GM18951 (cell line): ENCODE measurements at regions not wholly inside any gene's neighbourhood (a gene's known extent, or its start where the extent isn't known, plus 50 kb on each side); places are given as distances from the start of the nearest gene placed in this dataset.
"Not testable (repeated sequence)": the region's sequence is repeated elsewhere in the genome, so short reads cannot be mapped to it uniquely, and the experiment has no call there.

Experiments used
- POLR2A ChIP-seq: IDR thresholded peaks from 4 replicates; pipeline ENCODE4 v1.6.1; 2011; ENCODE audit warnings: mild to moderate bottlenecking; ENCODE audit not compliant: insufficient read length, insufficient read depth; ENCODE audit errors: extremely low read depth
- in situ Hi-C: fragments of 300-500 bp; cut with MboI; formaldehyde crosslinking; loops from one replicate; pipeline ENCODE4 v1.12.0; 2022; ENCODE audit warnings: low sequenced_read_pairs, mixed read lengths, inconsistent platforms; ENCODE audit not compliant: unreplicated experiment

DNA sequence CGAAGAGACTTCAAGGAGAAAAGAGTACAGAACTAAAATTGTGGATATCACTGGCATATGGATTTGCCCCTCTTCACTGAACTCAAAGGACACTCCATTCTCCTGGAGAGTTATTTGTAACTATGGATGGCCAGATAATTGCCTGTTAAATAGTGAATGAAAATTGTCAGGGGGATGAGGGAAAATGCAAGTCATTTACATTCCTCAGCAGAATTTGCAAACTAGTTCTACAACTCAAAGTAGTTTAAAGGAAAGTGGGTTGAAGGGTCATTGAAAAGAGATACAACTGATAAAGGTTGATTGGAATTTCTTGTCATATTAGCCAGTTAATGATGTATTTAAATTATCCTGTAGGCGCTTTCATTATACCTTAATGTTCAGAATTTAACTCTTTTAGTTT, 266.5 kb upstream of the SPOPL start:
- in situ Hi-C loops = no loop called here
- no peak for TF ChIP-seq POLR2A

GRCh38 chr2:138236142-138236541, 265.4 kb upstream of the SPOPL start:
- in situ Hi-C loops = no loop called here
- no peak for TF ChIP-seq POLR2A

DNA sequence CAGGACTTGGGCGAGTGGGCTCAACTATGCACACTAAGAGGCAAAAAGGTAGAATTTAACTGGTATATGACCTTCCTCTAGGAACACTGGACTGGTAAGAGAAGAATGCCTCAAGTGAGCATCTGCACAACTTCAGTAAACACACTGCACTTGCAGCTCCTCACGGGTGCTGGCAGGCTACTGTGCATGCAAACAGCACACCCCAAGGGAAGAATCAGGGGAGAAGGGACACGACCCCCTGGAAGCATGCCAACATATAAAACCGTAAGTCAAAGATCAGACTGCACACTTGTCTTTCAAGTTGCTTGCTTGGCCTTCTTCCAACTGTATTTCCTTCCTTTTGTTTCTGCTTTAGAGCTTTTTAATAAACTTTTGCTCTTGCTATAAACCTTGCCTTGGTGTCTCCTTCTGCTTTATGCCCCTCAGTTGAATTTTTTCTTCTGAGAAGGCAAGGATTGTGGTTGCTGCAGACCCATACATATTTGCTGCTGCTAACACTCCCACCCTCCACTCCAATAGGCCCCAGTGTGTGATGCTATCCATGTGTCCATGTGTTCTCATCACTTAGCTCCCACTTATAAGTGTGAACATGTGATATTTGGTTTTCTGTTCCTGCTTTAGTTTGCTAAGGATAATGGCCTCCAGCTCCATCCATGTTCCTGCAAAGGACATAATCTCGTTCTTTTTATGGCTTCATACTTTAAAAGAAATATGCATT, 263.7 kb upstream of the SPOPL start:
- in situ Hi-C loops = no loop called here
- TF ChIP-seq POLR2A = no peak

DNA sequence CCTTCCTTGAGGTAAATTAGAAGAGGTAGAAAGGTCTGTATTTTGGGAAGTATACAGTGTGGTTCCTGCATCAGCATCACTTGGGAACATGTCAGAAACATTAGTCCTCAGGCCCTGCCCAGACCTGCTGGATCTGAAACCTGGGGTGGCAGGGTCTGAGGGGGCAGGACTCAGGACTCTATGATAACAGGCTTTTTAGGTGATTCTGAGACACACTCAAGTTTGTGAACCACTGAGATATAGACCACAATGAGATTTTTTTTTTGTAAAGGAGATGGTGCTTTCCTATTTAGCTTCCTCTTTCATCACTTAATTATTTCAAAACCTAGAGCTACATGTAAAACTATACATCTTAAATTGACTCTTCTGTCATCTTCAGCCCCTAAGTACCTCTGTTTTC, 262.7 kb upstream of the SPOPL start:
- in situ Hi-C loops = no loop called here

GRCh38 chr2:138239902-138240491, 261.6 kb upstream of the SPOPL start:
- in situ Hi-C loops = no loop called here
- no peak for TF ChIP-seq POLR2A

More for the DNA sequence above, 262.7 kb upstream of the SPOPL start:
- TF ChIP-seq POLR2A = no peak

GRCh38 chr2:138243372-138243771, 258.2 kb upstream of the SPOPL start:
- TF ChIP-seq POLR2A = no peak
- in situ Hi-C loops = no loop called here

DNA sequence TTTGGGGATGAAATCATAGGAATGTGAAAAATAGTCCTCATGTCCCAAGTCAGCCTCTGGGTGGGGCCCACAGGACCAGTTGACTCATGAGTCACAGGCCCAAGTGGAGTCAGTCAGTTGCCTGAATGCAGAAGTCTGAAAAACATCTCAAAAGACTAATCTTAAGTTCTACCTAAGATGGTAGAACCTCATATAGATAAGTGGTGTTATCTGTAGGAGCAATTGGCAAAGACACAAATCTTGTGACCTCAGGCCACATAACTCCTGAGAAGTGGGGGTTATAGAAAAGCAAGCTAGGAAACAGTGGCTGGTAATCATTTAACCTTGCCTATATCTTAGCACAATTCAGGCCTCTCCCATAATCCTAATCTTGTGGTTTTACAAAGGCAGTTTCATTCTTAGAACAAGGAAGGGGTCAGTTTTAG, 257.1 kb upstream of the SPOPL start:
- in situ Hi-C loops = no loop called here
- TF ChIP-seq POLR2A = no peak

DNA sequence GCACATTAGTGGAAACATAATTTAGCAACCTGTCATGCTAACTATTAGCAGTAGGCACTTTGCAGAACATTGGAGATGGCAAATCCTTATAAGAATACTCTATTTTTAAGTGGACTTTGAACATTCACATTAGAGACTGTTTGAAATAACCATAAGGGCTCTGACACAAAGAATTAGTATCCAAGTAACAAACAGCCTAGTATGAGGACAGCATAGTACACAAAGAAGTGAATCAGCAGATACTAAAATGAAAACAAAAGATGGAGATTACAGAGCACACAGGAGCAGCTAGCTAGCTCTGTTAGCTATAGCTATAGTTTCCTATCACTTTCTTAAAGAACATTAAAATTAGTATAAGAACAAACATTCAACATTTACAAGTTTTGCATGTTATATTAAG, 256.3 kb upstream of the SPOPL start:
- in situ Hi-C loops = no loop called here
- TF ChIP-seq POLR2A = no peak

GRCh38 chr2:138247302-138247701, 254.3 kb upstream of the SPOPL start:
- in situ Hi-C loops = no loop called here
- TF ChIP-seq POLR2A = no peak

DNA sequence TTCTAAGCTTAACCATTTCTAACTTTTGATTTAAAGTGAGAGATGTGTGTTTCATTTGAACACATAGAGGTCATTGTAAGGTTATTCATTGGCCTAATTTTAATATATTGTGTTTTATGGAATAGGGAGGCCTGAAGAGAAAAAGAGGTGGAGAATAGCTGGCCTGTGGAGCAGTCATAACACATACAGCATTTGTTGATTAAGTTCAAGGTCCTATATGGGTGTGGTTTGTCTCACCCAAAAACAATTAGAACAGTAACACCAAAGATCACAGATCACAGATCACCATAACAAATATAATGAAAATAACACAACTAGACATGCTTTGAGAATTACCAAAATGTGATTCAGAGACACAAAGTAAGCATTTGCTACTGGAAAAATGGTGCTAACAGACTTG, 252.4 kb upstream of the SPOPL start:
- TF ChIP-seq POLR2A = no peak
- in situ Hi-C loops = no loop called here

DNA sequence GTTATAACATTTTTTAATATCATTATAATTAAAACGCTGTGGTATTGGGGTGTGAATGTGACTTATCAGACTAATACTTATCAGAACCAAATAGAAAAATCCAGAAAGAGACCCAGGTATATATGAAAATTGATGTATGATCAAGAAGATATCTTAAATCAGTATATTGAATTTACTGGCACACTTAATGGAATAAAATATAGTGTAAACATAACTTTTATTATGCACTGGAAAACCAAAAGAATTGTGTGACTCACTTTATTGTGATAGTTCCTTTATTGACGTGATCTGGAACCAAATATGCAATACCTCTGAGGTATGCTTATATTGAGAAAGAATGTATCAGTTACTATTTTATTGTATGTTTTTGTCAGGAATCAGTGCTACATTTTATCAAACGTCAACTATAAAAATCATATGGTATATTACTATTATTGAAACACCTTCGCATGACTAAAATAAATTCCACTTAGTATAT, 250.7 kb upstream of the SPOPL start:
- in situ Hi-C loops = not testable (repeated sequence)

GRCh38 chr2:138252587-138252986, 249.0 kb upstream of the SPOPL start:
- TF ChIP-seq POLR2A = no peak
- in situ Hi-C loops = no loop called here

- no peak for TF ChIP-seq POLR2A
- in situ Hi-C loops = no loop called here
Observed at GRCh38 chr2:138255670-138256069, 245.9 kb upstream of the SPOPL start.

DNA sequence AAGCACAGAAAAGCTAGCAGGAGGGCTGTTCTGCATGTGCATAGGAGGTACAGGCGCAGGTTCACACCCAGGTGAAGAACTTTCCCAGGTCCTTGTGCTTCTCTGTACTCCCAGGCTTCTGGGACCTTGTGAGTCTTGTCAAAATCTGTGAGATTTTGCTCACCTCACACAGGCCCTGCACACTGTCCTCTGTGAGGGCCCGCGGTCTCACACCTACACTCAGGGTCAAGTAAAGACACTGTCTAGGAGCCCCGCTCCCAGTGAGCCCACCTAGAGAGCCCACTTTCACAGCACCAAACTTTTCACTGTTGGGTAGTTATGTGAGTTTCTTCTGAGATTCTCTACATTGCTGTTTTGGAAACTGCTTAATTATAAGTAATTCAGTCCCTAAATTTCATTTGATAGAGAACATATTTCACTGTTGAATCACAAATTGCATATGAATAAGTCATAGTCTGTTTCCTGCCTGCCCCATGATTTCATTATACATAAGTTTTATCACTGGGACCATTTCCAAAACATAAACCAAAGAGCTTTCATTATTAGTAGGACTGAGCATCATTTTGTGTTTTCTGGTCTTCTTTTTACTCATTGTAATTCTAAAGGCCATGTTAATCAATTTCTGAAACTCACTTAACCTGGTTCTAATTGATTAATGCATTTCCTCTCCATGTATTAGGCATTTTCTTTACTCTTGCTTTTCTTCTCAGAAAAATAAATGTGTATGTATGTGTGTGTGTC, 234.2 kb upstream of the SPOPL start:
- TF ChIP-seq POLR2A = no peak
- in situ Hi-C loops = no loop called here
